ENCODE measurements at regions not wholly inside any gene's neighbourhood (a gene's known extent, or its start where the extent isn't known, plus 50 kb on each side); places are given as distances from the start of the nearest gene placed in this dataset.
"Not testable (repeated sequence)": the region's sequence is repeated elsewhere in the genome, so short reads cannot be mapped to it uniquely, and the experiment has no call there.

DNA sequence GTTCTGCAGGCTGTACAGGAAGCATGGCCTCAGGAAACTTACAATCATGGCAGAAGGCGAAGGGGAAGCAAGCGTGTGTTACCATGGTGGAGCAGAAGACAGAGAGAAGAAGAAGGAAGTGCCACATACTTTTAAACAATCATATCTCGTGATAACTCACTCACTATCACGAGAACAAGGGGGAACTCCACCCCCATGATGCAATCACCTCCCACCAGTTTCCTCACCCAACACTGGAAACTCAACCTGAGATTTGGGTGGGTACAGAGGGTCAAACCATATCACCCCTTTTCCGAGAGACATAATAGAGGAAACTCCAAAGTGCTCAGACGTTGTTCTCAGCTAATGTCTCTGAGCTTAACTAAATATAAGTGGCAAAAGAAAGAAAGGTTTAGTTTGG lies 186.3 kb upstream of the MME start:
- DNase-seq: no peak

DNA sequence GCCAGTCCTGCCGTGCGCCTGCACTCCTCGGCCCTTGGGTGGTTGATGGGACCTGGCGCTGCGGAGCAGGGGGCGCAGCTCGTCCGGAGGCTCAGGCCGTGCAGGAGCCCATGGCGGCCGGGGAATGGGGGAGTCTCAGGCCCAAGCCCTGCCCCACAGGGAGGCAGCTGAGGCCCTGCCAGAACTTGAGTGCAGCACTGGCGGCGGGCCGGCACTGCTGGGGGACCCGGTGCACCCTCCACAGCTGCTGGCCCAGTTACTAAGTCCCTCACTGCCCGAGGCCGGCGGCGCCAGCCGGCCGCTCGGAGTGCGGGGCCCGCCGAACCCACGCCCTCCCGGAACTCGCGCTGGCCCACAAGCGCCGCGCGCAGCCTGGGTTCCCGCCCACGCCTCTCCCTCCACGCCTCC lies 190.9 kb upstream of the MME start:
- DNase-seq: no peak

DNA sequence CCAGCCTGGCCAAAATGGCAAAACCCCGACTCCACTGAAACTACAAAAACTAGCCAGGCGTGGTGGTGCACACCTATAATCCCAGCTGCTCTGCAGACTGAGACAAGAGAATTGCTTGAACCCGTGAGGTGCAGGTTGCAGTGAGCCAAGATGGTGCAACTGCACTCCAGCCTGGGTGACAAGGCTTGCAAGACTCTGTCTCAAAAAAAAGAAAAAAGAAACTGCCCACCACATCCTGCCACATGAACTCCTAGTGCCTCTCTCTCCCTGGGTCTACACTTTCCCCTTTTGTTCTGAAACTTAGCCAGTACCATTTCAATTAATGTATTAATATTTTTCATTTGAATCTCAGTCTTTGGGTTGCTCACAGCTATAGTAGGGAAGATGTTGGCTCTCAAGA lies 192.2 kb upstream of the MME start:
- no peak for DNase-seq

DNA sequence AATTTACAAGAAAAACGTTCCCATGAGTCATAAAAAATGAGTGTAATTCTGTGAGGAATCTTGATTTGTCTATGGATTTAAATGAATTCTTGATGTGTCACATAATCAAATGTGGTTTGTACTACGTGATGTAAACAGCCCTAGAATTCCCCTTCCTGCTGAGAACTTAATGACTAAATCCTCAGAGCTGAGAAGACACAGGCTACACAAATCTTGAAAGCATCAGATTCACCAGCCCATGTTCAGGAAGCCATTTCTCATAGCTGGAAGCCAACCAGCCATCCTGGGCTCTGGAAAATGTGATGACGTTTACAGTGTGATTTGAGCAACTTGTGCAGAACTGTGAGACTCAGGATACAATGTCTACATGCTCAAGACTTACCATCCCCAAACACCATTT lies 193.7 kb upstream of the MME start:
- peak; percentile 99 for DNase-seq

DNA sequence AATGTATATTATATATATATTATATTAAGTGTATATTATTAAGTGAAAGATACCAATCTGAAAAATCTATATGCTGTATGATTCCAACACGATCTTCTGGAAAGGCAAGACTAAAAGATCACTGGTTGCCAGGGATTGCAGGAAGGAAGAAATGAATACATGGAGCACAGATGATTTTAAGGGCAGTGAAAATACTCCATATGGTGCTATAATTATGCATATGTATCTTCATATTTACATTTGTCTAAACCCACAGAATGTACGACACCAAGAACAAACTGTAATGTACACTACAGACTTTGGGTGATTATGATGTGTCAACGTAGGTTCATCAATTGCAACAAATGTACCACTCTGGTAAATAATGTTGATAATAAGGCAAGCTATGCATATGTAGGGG lies 194.7 kb upstream of the MME start:
- DNase-seq: no peak

DNA sequence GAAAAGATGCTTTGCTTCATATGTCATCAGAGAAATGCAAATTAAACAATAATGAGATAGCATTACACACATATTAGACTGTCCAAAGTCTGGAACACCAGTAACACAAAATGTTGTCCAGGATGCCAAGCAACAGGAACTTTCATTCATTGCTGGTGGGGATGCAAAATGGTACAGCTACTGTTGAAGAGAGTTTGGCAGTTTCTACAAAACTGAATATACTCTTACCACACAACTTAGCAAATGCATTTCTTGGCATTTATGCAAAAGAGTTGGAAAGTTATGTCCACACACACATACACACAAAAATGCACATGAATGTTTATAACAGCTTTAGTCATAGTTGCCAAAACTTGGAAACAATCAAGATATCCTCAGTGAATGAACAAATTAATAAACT lies 195.2 kb upstream of the MME start:
- peak; percentile 37 for DNase-seq

DNA sequence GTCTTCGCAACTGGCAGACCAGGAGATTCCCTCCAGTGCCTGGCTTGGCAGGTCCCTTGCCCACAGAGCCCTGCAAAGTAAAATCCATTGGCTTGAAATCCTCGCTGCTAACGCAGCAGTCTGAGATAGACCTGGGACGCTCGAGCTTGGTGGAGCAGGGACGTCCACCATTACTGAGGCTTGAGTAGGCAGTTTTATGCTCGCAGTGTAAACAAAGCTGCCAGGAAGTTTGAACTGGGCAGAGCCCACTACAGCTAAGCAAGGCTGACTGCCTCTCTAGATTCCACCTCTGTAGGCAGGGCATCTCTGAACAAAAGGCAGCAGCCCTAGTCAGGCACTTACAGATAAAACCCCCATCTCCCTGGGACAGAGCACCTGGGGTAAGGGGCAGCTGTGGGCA lies 205.0 kb upstream of the MME start:
- no peak for DNase-seq

DNA sequence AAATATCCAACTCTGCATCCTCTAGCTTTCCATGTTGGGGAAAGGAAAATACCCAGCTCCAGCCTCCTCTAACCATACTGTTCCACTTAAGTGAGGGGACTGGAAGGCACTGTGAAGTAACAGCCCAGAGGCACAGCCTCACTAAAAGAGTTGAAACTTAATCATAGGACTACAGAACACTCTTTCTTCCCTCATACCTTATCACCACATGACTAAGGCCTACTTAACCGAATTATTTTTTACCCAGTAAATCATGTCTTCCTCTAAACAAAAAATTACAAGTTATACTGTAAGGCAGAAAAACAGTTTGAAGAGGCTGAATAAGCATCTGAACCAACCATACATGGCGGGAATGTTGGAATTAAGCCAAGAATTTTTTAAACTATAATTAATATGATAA lies 207.4 kb upstream of the MME start:
- DNase-seq: no peak

DNA sequence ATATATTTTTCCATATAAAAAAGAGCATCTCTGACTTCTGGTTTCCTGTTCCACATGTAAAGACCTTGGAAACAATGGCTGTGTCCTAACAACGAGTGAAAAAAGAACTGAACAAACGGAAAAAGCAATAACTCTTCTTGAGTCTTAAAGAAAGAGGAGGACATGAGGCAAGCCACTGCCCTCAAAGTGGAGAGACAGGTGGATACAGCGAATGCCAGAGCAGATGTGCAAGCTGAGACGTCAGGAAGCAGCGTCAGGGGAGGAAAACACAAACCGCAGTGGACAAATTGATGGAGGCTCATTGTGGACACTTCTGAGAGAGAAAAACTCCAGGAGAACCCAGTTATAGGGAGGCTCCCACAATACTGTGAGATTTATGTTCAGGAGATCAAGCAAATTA lies 208.0 kb upstream of the MME start:
- no peak for DNase-seq

DNA sequence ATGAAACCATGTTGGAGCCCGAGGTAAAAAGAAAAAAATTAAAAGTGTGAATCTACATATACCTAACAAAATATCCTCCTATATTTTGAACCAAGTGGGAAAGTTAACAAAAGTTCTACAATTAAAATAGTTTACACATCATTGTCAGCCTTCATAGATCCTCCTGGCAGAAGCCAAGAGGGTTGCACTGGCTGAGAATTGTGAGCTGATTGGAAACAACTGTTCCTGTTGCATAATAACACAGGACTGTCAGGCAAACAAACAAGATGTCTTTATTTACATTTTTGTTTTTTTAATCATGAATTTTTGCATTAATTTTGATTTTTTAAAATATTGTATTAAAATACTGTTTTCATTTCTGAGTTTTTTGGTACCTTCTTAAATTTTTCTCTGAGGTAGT lies 215.2 kb upstream of the MME start:
- DNase-seq: no peak

DNA sequence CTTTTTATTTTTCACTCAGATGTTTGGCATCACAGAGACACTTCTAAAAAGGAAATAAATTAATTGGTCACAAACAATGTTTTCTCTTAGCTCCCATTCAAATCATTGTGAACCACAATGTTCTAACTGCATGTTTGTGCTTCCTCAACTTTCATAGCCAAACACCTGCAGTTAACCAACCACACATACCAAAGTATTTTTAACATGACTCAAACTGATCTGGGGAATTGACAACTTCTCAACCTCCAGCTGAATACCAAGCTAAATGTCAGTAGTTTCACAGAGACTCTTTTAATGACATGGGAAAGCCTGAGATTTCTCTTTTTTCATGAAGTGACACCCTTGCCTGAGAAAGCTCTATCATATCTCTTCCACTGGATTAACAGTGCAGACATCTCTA lies 217.9 kb upstream of the MME start:
- DNase-seq: peak; percentile 60

DNA sequence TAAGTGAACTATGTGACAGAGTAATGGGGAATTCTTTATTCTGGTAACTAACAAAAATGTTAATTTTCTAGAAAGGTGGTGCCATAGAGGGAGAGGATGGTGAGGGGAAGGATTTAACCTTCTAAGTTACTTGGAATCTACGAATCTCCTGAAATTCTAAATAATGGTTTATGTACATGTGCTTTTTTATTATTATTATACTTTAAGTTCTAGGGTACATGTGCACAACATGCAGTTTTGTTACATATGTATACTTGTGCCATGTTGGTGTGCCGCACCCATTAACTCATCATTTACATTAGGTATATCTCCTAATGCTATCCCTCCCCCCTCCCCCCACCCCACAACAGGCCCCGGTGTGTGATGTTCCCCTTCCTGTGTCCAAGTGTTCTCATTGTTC lies 227.1 kb upstream of the MME start:
- DNase-seq: not testable (repeated sequence)

DNA sequence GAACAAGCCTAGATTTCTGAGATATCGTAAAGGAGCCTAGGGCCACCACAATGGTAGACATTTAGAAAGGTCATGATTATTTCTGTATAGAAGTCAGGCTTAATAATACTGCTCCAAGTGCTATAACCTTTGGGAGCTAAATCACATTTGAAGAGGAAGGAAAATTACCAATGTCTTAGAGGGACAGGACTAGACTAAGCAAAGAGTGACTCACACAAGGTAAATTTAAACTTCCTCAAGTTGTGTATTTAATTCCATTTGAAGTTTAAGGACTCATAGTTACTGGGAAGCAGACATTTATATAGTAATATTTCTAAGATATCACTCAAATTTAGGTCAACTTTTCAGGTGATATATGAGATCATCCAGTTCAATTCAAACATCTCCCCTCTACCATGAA lies 227.6 kb upstream of the MME start:
- DNase-seq: no peak

DNA sequence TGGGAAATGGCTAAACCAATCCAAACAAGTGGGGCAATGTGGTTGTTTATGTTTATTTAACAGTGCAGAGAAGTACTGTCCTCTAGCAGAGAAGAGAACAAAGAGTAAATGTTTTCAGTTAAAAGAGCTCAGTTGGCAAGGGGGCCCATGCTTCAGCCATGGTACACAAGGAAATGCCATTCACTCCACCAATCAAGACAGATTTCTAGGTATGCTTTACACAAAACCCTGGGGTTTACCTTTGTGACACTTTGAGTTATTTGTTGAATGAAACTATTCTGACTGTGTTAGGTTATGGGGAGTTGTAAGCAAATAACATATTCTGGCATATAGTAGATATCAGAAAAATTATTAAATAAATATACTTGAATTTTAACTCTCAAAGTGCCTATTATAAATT lies 228.5 kb upstream of the MME start:
- no peak for DNase-seq

DNA sequence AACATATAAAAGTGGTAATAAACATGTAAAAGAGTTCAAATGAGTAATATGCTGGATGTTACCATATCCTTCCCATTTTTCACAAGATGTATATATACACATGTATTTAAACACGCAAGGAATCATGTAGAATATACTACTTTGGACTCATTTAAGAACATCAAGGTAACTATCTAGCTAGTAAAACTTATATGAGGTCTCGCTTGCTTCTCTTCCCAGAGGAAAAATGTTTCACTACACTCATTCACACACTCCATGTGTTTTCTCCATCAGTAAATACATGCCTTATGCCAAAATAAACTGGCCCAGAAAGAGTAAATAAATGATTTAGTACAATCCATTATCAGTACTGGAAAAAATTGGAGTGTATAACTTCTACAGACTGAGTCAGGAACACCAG lies 229.2 kb upstream of the MME start:
- no peak for DNase-seq

DNA sequence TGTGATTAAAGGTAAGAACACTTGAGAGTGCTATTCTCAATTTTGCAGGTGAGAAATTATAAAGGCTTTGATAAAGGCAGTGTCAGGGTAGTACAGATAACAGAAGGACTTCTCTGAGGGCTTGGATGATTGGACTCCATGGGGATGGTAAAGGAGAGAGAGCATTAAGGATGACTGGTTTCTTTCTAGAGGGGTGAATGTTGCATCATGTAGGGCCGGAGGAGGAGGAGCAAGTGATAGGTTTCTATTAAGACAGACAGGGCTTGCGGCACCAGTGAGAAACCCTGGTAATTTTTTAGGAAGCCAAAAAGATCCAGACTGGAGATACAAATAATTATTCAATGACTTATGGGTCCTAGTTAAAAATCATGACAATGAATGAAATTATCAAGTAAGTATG lies 230.7 kb upstream of the MME start:
- DNase-seq: no peak

DNA sequence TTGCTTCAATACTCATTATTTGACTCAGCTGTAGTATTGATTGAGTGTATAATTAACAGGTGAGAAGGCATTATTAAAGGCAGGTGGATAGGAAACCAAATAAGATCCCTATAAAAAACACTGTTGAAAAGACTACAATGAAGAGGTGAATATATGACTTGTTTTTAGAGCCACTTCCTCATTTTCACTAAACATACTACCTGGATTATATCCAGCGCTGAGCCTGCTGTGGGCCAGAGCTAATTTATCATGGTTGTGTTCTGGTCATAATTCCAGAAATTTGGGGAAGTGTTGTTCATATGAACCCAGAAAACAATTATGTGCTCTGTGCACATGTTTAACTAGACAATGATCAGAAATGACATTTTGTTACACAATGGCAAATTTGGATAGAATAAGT lies 235.3 kb upstream of the MME start:
- no peak for DNase-seq

DNA sequence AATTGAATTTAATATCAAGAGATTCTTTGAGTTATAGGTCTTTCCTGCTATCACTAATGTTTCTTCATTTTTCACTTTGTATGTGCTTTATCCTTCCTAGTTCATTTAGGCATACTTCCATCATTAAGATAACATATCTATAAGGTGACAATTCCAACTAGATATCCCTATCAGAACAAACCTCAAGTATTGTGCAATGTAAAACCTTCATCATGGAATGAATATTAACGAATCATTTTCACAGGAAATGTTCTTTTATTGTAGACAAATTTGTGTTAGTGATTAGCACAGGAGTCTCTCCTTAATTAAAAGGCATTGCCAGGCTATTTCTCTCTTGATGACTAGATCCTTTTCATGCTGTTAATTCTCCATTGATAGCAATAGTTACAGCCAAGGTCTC lies 236.5 kb upstream of the MME start:
- no peak for DNase-seq

DNA sequence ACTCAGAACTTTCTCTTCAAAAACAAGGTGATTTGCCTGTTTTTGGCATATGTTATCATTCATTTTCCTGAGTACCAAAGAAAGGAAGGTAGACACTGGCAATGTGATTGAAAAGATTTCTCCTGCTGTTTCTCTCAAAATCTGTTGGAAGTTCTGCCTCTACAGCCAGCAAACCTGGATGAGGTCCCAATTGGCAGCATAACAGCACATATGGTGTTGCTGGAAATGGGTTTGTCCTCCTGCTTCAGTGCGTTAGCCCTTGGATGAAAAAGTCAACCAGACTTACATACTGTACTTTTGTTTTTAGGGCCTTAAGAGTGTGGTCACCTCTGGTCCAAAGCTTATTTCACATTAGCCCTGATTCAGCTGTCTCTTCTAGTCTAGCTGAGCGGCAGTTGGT lies 237.6 kb upstream of the MME start:
- DNase-seq: no peak

DNA sequence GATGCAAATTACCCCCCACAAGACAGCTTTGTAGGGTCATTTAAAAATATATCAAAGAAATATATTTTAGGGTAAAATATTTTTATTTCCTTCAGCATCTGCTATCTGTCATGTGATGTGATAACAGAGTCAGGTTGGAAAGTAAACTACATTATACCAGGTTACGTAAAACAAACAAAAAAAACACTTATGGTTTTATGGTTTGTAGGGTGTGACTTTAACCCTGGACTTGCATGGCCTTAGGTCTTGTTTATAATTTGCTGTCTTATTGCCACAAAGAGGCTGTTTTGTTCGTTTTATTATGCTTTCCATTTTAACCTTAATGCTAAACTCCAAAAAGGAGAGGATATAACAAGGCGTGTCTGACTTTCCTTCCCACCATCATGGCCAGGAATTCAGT lies 244.5 kb upstream of the MME start:
- no peak for DNase-seq

DNA sequence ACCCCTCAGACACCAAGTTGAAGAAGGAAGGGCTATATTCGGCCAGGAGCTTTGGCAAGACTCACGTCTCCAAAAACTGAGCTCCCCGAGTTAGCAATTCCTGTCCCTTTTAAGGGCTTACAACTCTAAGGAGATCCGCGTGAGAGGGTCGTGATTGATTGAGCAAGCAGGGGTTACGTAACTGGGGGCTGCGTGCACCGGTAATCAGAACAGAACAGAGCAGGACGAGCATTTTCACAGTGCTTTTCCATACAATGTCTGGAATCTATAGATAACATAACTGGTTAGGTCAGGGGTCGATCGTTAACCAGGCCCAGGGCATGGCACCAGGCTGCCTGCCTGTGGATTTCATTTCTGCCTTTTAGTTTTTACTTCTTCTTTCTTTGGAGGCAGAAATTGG lies 245.3 kb upstream of the MME start:
- DNase-seq: not testable (repeated sequence)

DNA sequence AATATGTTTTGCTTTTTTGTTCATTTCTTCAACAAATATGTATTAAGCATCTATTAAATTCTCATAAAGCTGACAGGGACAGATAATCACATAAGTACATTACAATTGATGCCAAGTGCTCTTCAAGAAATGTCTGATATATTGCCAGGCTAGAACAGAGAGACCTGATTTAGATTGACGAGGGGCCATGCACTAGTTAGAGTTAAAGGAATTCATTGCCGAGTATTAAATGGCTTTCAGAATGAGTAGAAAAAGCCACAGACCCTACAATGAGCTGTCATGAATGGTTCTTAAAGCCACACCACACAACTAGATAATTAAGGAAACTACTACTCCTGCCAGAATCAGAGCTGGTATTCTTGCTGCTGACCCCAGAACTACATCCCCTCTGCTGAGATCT lies 250.2 kb upstream of the MME start:
- DNase-seq: no peak

DNA sequence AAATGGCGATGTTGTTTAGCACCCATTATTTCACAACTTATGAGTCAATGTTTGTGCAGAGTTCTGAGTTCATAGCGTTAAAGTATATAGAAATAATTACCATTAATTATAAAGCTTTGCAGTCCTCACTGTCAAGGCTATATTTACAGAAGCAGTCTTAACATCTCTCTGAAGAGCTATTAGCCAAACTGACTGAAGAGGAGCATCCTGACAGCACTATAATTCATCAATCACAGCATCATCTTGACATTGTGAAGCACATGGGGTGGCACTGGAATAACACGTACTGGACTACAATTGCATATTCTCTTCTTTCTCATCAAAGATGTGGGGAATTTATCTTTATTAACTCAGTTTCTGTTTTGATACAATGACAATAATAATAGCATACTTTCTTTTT lies 260.6 kb upstream of the MME start:
- no peak for DNase-seq

DNA sequence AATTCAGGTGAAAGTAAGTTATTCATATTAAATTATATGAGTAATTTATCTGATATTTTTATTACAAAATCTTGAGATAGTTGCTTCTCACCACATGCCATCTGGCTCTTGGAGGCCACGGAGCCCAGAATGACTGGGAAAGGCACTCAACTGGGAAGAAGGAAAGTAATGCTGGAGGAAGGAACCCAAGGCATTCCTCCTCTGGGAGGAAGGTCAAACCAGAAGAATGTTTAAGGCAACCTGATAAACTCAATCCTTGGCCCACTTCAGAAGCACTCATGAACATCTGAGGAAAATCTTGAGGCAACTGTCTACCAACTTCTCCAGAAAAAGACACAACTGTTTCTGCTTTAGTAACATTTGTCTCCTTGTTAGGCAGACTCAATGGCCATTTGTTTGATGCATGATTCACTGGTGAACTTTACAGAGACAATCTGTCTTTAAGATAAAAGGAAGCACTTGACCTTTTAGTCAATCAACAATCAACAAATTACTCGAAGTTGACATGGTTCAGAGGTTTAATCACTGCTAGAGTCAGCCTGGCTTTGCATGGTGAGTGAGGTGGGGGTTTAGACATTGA lies 261.4 kb upstream of the MME start:
- DNase-seq: peak; percentile 33

DNA sequence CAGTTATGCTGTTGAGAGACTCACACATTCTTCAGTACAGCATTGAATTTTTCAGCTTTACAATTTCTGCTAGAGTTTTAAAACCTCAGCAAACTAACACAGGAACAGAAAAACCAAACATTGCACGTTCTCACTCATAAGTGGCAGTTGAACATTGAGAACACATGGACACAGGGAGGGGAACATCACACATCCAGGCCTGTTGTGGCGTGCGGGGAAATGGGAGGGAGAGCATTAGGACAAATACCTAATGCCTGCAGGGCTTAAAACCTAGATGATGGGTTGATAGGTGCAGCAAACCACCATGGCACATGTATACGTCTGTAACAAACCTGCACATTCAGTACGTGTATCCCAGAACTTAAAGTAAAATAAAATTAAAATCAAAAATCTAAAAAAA lies 270.1 kb upstream of the MME start:
- DNase-seq: not testable (repeated sequence)

DNA sequence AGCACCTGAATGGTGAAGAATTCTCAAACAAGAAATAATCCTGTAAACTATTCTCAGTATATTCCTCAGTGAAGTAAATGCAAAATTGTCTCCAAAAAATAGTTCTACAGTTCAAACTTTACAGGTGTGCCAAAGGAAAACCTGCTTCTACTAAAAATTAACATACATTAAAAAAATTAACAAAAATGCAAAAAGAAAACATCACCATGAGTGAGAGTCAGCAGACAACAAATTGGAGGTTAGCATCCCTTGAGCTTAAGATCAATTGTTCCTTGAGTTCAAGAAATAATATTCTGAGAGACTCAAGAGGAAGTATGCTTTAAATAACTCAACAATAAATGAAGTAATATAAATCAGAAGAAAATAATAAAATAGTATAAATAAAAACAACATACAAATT lies 278.4 kb upstream of the MME start:
- no peak for DNase-seq
